ENCODE measurements at regions not wholly inside any gene's neighbourhood (a gene's known extent, or its start where the extent isn't known, plus 50 kb on each side); places are given as distances from the start of the nearest gene placed in this dataset.

DNA sequence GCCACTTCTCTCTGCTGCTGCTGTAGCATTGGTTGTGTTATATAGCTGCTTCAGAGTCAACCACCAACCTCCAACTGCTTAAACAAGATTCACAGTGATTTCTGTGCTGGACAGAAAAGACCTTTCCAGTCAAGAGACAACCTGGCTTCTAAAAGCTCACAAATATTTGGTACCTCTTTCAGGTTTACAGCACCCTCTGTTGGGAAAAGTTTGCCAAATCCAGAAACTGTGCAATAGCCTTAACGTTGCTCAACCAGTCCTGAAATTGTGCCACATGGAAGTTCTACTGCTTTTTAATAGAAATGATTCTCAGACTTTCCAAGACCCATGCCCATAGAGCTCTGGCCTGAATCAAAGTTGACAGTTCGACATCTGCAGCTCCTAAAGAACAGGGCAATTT is 842.1 kb upstream of the HTR2C start:
- peak; percentile 26 for DNase-seq (ENCODE audit: low spot score)

DNA sequence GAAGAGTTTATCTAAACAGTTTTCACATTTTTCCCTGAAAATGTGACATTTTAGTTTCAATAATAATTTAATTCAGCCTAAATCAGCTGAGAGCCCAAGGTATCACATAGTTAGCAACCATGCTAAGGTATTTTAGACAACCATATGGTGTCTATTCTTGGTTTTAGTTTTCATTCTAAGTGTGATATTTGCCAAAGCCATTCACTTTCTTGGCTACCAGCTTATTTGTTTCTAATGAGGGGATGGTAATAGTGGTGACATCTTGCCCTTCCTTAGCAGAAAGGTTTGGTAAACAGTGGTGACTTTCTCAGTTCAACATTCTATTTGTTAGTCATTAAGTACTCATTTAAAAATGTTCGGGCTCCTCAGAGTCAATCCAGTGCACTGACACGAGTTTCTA is 854.9 kb upstream of the HTR2C start:
- no peak for DNase-seq (ENCODE audit: low spot score)

DNA sequence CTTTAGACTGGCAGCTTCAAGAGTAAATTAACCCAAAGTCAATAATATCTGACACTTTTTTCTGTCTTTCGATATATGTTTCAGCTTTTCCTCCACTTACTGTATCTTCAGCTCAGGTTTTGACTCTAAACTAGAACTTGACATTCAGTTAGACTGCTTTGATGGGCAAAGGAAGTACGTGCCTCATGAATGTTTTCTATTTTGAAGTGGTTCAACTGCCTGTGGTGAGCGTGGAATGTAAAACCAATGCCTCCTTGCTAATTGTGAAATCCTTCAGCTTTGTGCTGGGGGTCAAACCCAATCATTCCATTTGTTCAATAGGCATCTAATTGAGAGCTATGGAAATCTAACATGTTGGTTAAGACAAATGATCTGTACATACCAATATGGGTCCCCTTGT is 857.0 kb upstream of the HTR2C start:
- no peak for DNase-seq (ENCODE audit: low spot score)

GRCh38 chrX:113726466-113726865 is 857.4 kb upstream of the HTR2C start:
- no peak for DNase-seq (ENCODE audit: low spot score)

DNA sequence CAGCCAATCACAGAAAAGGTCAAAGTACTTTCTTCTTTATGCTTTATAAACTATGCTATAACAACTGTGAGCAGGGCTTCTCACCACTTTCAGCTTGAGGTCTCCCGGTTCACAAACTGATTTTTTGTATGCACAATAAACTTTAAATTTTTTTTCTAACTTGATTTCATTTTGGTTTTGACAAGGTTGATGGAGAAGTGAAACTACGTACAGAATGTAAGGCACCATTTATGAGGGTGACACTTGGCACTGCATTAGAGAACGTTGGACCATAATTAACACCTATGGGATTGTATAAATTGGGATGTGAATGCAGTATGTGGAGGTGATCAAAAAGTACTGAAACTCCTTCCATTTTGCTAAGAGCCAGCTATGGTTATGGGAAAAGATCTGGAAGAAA is 857.9 kb upstream of the HTR2C start:
- DNase-seq (ENCODE audit: low spot score), result no peak

DNA sequence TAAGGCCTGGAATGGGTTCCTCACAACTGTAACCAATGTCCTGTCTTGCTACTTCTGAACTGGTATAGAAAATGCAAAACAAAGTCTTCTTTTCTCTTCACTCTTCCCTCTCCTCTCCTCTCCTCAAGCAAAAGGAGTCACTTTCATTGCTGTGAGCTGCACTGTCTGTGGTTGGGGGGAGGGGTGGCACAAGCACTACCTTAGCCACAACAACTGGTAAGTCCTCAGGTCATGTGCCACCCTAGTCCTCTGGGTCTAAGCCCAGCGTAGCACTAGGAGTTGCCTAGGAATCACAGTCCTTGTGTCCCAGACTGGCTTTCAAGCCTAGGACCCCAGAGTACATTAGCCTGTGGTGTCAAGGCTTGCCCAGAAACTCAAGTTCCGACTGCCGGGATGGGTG is 859.3 kb upstream of the AMOT start:
- no peak for DNase-seq (ENCODE audit: low spot score)

GRCh38 chrX:113675278-113675677 is 834.6 kb upstream of the AMOT start:
- DNase-seq (ENCODE audit: low spot score), result peak; percentile 2

GRCh38 chrX:113651306-113651705 is 810.7 kb upstream of the AMOT start:
- no peak for DNase-seq (ENCODE audit: low spot score)

DNA sequence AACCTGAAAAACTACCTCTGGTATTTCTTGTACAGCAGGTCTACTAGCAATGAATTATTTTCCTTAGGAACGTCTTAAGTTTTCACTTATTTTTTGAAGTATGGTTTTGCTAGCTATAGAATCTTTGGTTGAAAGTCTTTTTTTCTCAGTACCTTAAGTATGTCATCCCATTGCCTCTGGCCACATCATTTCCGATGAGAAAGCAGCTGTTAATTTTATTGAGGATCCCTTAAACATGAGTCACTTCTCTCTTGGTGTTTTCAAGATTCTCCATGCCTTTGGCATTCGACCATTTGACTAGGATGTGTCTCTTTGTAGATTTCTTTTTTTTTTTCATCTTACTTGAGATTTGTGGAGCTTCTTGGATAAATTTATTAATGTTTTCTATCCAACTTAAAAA is 803.8 kb upstream of the AMOT start:
- DNase-seq (ENCODE audit: low spot score), result peak; percentile 23

GRCh38 chrX:113634565-113634964 is 793.9 kb upstream of the AMOT start:
- no peak for DNase-seq (ENCODE audit: low spot score)

DNA sequence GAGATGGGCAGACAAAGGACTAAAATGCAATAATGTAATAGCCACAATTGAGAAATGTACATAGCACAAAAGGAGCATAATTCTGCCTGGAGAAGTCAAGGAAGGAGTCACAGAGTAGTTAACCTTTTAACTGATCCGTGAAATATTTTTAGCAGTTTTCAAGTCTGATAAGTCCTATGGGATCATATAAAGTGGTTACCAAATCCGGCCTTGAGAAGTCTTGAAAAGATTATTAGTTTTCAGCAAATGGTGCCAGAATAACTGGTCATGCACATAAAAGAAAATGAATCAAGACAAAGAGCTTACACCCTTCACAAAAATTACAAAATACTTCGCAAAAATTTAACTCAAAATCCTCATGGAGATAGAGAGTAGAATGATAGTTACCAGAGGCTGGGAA is 788.7 kb upstream of the AMOT start:
- DNase-seq (ENCODE audit: low spot score), result no peak

DNA sequence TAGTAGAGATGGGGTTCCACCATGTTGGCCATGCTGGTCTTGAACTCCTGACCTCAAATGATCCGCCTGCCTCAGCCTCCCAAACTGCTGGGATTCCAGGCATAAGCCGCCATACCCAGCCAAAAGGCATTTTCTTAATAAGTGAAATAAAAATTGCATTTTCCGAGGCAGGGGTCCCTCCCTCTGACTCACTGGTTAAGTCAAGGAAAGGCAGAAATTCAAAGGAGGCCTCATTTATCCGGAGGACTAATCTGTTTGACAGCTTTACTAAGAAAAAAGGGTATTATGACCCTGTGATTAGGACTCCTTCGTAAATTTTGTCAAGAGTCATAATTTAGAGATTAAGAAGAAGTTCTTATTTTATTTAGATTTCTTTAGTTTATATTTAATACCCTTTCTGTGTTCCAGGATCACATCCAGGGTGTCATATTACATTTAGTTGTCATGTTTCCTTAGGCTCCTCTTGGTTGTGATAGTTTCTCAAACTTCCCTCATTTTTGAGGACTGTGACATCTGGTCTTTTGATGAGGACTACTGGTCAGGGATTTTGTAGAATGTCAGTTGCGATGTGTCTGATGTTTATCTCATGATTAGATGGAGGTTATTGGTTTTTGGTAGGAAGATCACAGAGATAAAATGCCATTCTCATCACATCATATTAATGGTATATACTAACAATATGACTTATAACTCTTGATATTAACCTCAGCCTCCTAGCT is 753.7 kb upstream of the AMOT start:
- DNase-seq (ENCODE audit: low spot score), result no peak

GRCh38 chrX:113586281-113586898 is 745.8 kb upstream of the AMOT start:
- DNase-seq (ENCODE audit: low spot score), result no peak

GRCh38 chrX:113580486-113580885 is 739.9 kb upstream of the AMOT start:
- DNase-seq (ENCODE audit: low spot score), result no peak

- DNase-seq (ENCODE audit: low spot score), result no peak
These were observed 717.9 kb upstream of the AMOT start for GRCh38 chrX:113558576-113558975.

DNA sequence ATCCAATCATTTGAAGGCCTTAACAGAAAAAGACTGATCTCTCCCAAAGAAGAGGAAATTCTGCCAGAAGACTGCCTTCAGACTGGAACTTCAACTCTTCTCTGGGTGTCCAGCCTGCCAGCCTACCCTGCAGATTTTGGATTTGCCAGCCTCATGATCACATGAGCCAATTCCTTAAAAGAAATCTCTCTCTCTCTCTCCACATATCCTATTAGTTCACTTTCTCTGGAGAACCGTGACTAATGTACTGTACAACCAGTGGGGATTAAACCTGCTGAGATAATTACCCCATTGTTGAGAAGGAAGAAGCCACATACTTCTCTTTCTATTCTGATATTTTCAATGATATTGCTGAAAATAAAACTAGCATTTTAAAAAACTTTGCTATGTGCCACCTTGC is 711.3 kb upstream of the AMOT start:
- no peak for DNase-seq (ENCODE audit: low spot score)

GRCh38 chrX:113548308-113549015 is 707.8 kb upstream of the AMOT start:
- DNase-seq (ENCODE audit: low spot score), result no peak

- no peak for DNase-seq (ENCODE audit: low spot score)
These were observed 704.4 kb upstream of the AMOT start for GRCh38 chrX:113545040-113545439.

DNA sequence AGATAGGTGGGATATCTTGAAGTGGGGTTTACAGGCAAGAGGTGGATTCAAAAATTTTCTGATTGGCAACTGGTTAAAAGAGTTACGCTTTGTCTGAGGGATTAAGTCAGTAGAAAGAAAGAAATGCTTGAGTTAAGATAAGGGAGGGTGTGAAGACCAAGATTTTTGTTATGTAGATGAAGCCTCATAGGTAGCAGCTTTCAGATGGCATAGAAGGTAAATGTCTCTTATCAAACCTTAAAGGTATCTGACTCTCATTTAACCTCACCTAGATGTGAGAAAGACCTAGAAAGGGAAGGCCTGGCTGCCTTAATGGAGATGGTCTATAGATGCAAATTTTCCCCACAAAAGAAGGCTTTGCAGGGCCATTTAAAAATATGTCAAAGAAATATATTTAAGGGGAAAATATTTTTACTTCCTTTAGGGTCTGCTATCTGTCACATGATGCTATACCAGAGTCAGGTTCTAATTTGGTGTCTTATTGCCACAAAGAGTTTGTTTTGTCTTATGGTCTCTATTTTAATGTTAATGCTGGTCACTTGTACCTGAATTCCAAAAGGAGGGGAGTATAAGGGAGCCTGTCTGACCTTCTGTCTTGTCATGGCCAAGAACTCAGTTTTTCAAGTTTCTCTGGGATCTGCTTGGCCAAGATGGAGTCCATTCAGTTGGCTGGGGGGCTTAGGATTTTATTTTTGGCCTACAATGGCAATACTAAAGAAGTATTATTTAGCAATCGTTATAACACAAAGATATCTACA is 699.1 kb upstream of the AMOT start:
- DNase-seq (ENCODE audit: low spot score), result no peak

DNA sequence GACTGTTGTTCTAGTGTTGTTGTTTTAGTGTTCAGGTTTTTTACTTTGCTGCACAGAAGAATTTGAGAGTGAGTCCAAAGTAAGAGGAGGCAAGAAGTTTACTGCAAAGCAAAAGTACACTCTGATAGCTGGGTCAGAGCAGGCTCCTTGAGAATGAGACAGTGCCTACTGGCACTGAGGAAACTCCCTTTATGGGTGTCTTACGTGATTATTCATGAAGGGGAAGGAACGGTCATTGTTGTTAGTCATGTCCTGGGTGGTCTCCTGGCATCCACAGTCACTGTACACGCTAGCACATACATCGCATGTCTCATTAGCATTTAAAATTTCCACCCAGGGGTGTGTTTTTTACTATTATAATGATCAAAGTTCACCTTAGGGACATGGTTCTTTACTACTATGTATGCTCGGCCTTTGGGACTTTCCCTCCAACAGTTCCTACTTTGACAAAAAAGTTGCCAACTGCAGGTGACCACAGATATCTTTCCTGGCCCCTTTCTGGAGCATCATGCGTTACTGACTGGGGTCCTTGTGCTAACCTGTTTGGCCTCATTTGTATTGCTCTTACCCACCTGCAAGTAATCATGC is 688.9 kb upstream of the AMOT start:
- no peak for DNase-seq (ENCODE audit: low spot score)

GRCh38 chrX:113522814-113523213 is 682.2 kb upstream of the AMOT start:
- DNase-seq (ENCODE audit: low spot score), result no peak

- DNase-seq (ENCODE audit: low spot score), result no peak
These were observed 674.3 kb upstream of the AMOT start for GRCh38 chrX:113514906-113515305.
